Keratinocyte (primary cell): ENCODE measurements at regions not wholly inside any gene's neighbourhood (a gene's known extent, or its start where the extent isn't known, plus 50 kb on each side); places are given as distances from the start of the nearest gene placed in this dataset.

Experiments used
- CTCF ChIP-seq, 3 experiments: IDR thresholded peaks in 1 of 3; conservative IDR thresholded peaks in 1 of 3; optimal IDR thresholded peaks in 1 of 3; 2 replicates in 2 of 3; 3 replicates in 1 of 3; pipeline versions ENCODE3 to v1.5.1; 2011; ENCODE audit warnings: low read length in 3 of 3, mild to moderate bottlenecking in 3 of 3, moderate library complexity in 2 of 3, control low read depth in 1 of 3, inconsistent platforms in 1 of 3; ENCODE audit not compliant: insufficient read depth in 2 of 3; ENCODE audit errors: extremely low read depth in 1 of 3
- EZH2 ChIP-seq: IDR thresholded peaks from one replicate; pipeline ENCODE4 v1.6.1; 2012; ENCODE audit warnings: inconsistent platforms, mild to moderate bottlenecking, low read length, moderate library complexity

GRCh38 chr4:11106190-11106589, 322.5 kb downstream of the HS3ST1 start:
- TF ChIP-seq EZH2 = no peak
- TF ChIP-seq CTCF (optimal IDR thresholded peaks at IDR 0.05 in 1 of 3, IDR thresholded peaks at IDR 0.05 in 1 of 3, conservative IDR thresholded peaks at IDR 0.05 in 1 of 3; ENCODE audit: extremely low read depth in 1 of 3, insufficient read depth in 2 of 3, low read length in 3 of 3) = no peak
